Keratinocyte (primary cell): ENCODE measurements at regions not wholly inside any gene's neighbourhood (a gene's known extent, or its start where the extent isn't known, plus 50 kb on each side); places are given as distances from the start of the nearest gene placed in this dataset.

Source experiments
- DNase-seq: peaks from one replicate; pipeline ENCODE4 v3.0.0-alpha.2; 2011; ENCODE audit warnings: low read depth, missing footprints, low spot score
- FAIRE-seq: peaks from 2 replicates; lab custom pipeline; 2011; peaks lifted over from hg19 to GRCh38; lab: Jason Lieb, UNC
- H2AFZ ChIP-seq: 2 replicates; pipeline ENCODE4 v1.6.0; 2012; ENCODE audit warnings: low read length, control low read depth, inconsistent platforms; ENCODE audit not compliant: control insufficient read depth
- H3K27ac ChIP-seq: 2 replicates; pipeline ENCODE4 v1.5.1; 2011; ENCODE audit warnings: low read length; ENCODE audit not compliant: control insufficient read depth, insufficient read depth
- H3K27me3 ChIP-seq: 3 replicates; pipeline ENCODE4 v1.6.0; 2011; ENCODE audit warnings: low read length; ENCODE audit not compliant: control insufficient read depth, insufficient read depth; ENCODE audit errors: extremely low read depth
- H3K36me3 ChIP-seq, 2 experiments: 2 replicates in 1 of 2; 3 replicates in 1 of 2; pipeline ENCODE4 v1.5.1; 2011; ENCODE audit warnings: low read length in 2 of 2, mild to moderate bottlenecking in 1 of 2; ENCODE audit not compliant: control insufficient read depth in 2 of 2, insufficient read depth in 2 of 2; ENCODE audit errors: extremely low read depth in 1 of 2
- H3K4me1 ChIP-seq: 3 replicates; pipeline ENCODE4 v1.5.1; 2011; ENCODE audit warnings: low read length; ENCODE audit not compliant: control insufficient read depth, insufficient read depth; ENCODE audit errors: extremely low read depth
- H3K4me2 ChIP-seq: 3 replicates; pipeline ENCODE4 v1.6.0; 2011; ENCODE audit warnings: low read depth, low read length; ENCODE audit not compliant: control insufficient read depth, insufficient read depth; ENCODE audit errors: extremely low read depth
- H3K4me3 ChIP-seq, 3 experiments: fragments of 200-600 bp in 1 of 3; sonication (generic) in 1 of 3; 2 replicates in 2 of 3; 3 replicates in 1 of 3; pipeline ENCODE4 v1.5.1; 2011 to 2016; ENCODE audit warnings: low read length in 3 of 3, mild to moderate bottlenecking in 3 of 3, control low read depth in 2 of 3, inconsistent platforms in 1 of 3, low read depth in 1 of 3, mixed read lengths in 1 of 3, mixed run types in 1 of 3, moderate library complexity in 1 of 3; ENCODE audit not compliant: control insufficient read depth in 2 of 3, insufficient read depth in 2 of 3; ENCODE audit errors: extremely low read depth in 1 of 3
- H3K79me2 ChIP-seq: 2 replicates; pipeline ENCODE4 v1.6.0; 2012; ENCODE audit warnings: low read length; ENCODE audit not compliant: control insufficient read depth, insufficient read depth
- H3K9ac ChIP-seq: 3 replicates; pipeline ENCODE4 v1.6.0; 2011; ENCODE audit warnings: low read length; ENCODE audit not compliant: control insufficient read depth, insufficient read depth; ENCODE audit errors: extremely low read depth
- H3K9me1 ChIP-seq: 3 replicates; pipeline ENCODE4 v1.6.0; 2011; ENCODE audit warnings: low read length; ENCODE audit not compliant: control insufficient read depth, insufficient read depth; ENCODE audit errors: extremely low read depth
- H3K9me3 ChIP-seq: 2 replicates; pipeline ENCODE4 v1.5.1; 2012; ENCODE audit warnings: low read depth, low read length; ENCODE audit not compliant: control insufficient read depth
- H4K20me1 ChIP-seq: 3 replicates; pipeline ENCODE4 v1.6.0; 2011; ENCODE audit warnings: low read length; ENCODE audit not compliant: control insufficient read depth, insufficient read depth; ENCODE audit errors: extremely low read depth
- CTCF ChIP-seq, 3 experiments: IDR thresholded peaks in 1 of 3; conservative IDR thresholded peaks in 1 of 3; optimal IDR thresholded peaks in 1 of 3; 2 replicates in 2 of 3; 3 replicates in 1 of 3; pipeline versions ENCODE3 to v1.5.1; 2011; ENCODE audit warnings: low read length in 3 of 3, mild to moderate bottlenecking in 3 of 3, moderate library complexity in 2 of 3, control low read depth in 1 of 3, inconsistent platforms in 1 of 3; ENCODE audit not compliant: insufficient read depth in 2 of 3; ENCODE audit errors: extremely low read depth in 1 of 3
- EZH2 ChIP-seq: IDR thresholded peaks from one replicate; pipeline ENCODE4 v1.6.1; 2012; ENCODE audit warnings: inconsistent platforms, mild to moderate bottlenecking, low read length, moderate library complexity
- dilution Hi-C: fragments of 300-500 bp; cut with MboI; formaldehyde crosslinking; loops from one replicate; pipeline ENCODE4 v1.7.0; 2020; ENCODE audit warnings: low sequenced_read_pairs; ENCODE audit not compliant: extremely low pct_ligation_motif_present

GRCh38 chr11:92137747-92138146 is 86.9 kb upstream of the FAT3 start:
- no peaks in the 10 kb centered on the region for H3K36me3 ChIP-seq
- H3K4me1 ChIP-seq = no peaks in the 10 kb centered on the region
- FAIRE-seq (no peak), DNase-seq (no peak)
- no peak overlapping the region for H3K4me2 ChIP-seq
- H3K27ac ChIP-seq = no peak overlapping the region
- H3K27me3 ChIP-seq = no peaks in the 10 kb centered on the region
- no peak overlapping the region for H2AFZ ChIP-seq
- H3K79me2 ChIP-seq = no peaks in the 10 kb centered on the region
- no peaks in the 10 kb centered on the region for H4K20me1 ChIP-seq
- H3K9me3 ChIP-seq = no peaks in the 10 kb centered on the region
- H3K9me1 ChIP-seq = no peaks in the 10 kb centered on the region
- no peak overlapping the region for H3K9ac ChIP-seq
- dilution Hi-C loops = no loop called here
- TF ChIP-seq CTCF (optimal IDR thresholded peaks at IDR 0.05 in 1 of 3, IDR thresholded peaks at IDR 0.05 in 1 of 3, conservative IDR thresholded peaks at IDR 0.05 in 1 of 3; ENCODE audit: extremely low read depth in 1 of 3, insufficient read depth in 2 of 3, low read length in 3 of 3) = no peak
- TF ChIP-seq EZH2 = no peak
- no peak overlapping the region for H3K4me3 ChIP-seq

DNA sequence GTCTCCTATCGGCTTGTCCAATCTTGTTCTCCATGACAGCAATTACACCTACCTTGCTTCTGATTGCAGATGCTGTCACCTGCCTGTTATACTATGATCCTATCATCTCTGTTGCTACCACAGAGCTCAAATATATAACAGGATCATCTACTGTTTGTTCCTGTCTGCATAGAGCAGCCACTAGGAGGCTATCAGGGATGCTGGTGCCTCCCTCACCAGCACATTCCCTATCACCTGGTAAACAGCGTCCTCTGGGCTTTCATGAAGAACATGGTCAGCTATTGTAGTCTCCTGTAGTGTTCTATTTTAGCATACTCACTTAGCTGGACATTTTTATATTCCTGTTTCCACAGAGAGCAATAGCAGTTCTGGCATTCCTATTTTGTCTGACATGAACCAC is 87.8 kb upstream of the FAT3 start:
- no peaks in the 10 kb centered on the region for H3K9me3 ChIP-seq
- TF ChIP-seq EZH2 = no peak
- TF ChIP-seq CTCF (optimal IDR thresholded peaks at IDR 0.05 in 1 of 3, IDR thresholded peaks at IDR 0.05 in 1 of 3, conservative IDR thresholded peaks at IDR 0.05 in 1 of 3; ENCODE audit: extremely low read depth in 1 of 3, insufficient read depth in 2 of 3, low read length in 3 of 3) = peak in 2 of 3 experiments; percentile 11 to 26
- H3K9me1 ChIP-seq = no peaks in the 10 kb centered on the region
- dilution Hi-C loops = no loop called here
- H4K20me1 ChIP-seq = no peaks in the 10 kb centered on the region
- no peaks in the 10 kb centered on the region for H3K36me3 ChIP-seq
- H2AFZ ChIP-seq = no peak overlapping the region
- no peak overlapping the region for H3K9ac ChIP-seq
- no peaks in the 10 kb centered on the region for H3K4me1 ChIP-seq
- H3K4me3 ChIP-seq = no peak overlapping the region
- H3K27me3 ChIP-seq = no peaks in the 10 kb centered on the region
- H3K27ac ChIP-seq = no peak overlapping the region
- DNase-seq (no peak), FAIRE-seq (no peak)
- H3K4me2 ChIP-seq = no peak overlapping the region
- H3K79me2 ChIP-seq = no peaks in the 10 kb centered on the region
